HEK293 (cell line): ENCODE measurements at regions not wholly inside any gene's neighbourhood (a gene's known extent, or its start where the extent isn't known, plus 50 kb on each side); places are given as distances from the start of the nearest gene placed in this dataset.

ENCODE experiments used
- CTCF ChIA-PET: fragments of 350-600 bp; formaldehyde crosslinking; extraction: SDS; loops from one replicate; lab custom pipeline; 2021; ENCODE audit warnings: antibody characterized with exemption; lab: Yijun Ruan, JAX
- POLR2A ChIA-PET: fragments of 300-600 bp; formaldehyde crosslinking; extraction: SDS; loops from one replicate; lab custom pipeline; 2020; ENCODE audit warnings: antibody characterized with exemption, inconsistent platforms; lab: Yijun Ruan, JAX
- H3K27ac ChIP-seq: fragments of 200-500 bp; sonication (Bioruptor generic); 2 replicates; pipeline ENCODE4 v1.5.1; 2014; ENCODE audit warnings: low read depth, low read length, control low read depth, inconsistent platforms; ENCODE audit errors: extremely low read depth
- H3K36me3 ChIP-seq, 2 experiments: fragments of 200-500 bp in 1 of 2; sonication (Bioruptor generic) in 1 of 2; 1 replicate in 1 of 2; 2 replicates in 1 of 2; pipeline ENCODE4 v1.5.1; 2014 to 2017; ENCODE audit warnings: inconsistent platforms in 2 of 2, low read length in 2 of 2; ENCODE audit not compliant: control insufficient read depth in 2 of 2, insufficient read depth in 1 of 2
- H3K4me1 ChIP-seq: fragments of 200-500 bp; sonication (Bioruptor generic); 2 replicates; pipeline ENCODE4 v1.5.1; 2014; ENCODE audit warnings: mild to moderate bottlenecking, low read length, inconsistent platforms; ENCODE audit not compliant: control insufficient read depth, insufficient read depth
- H3K4me3 ChIP-seq: 2 replicates; pipeline ENCODE4 v1.5.1; 2011; ENCODE audit warnings: low read depth, mild to moderate bottlenecking, control low read depth, low read length, moderate library complexity
- H3K9me3 ChIP-seq: fragments of 200-500 bp; sonication (Bioruptor generic); 2 replicates; pipeline ENCODE4 v1.5.1; 2014; ENCODE audit warnings: low read depth, low read length, inconsistent platforms; ENCODE audit not compliant: control insufficient read depth, insufficient read depth
- AEBP2 ChIP-seq: fragments of 450-650 bp; formaldehyde crosslinking; IDR thresholded peaks from 2 replicates; pipeline ENCODE4 v1.5.1; 2016; ENCODE audit warnings: missing biosample characterization, missing genetic modification characterization, borderline replicate concordance
- CTCF ChIP-seq: fragments of 450-650 bp; formaldehyde crosslinking; IDR thresholded peaks from 2 replicates; pipeline ENCODE4 v1.5.1; 2016; ENCODE audit warnings: missing biosample characterization, missing genetic modification characterization
- GLIS1 ChIP-seq: fragments of 450-650 bp; formaldehyde crosslinking; IDR thresholded peaks from 2 replicates; pipeline ENCODE4 v1.5.1; 2016; ENCODE audit warnings: missing biosample characterization, missing genetic modification characterization
- INSM2 ChIP-seq: fragments of 450-650 bp; formaldehyde crosslinking; IDR thresholded peaks from 2 replicates; pipeline ENCODE4 v1.5.1; 2016; ENCODE audit warnings: missing biosample characterization, missing genetic modification characterization
- KLF10 ChIP-seq: fragments of 450-650 bp; IDR thresholded peaks from 2 replicates; pipeline ENCODE4 v1.5.1; 2018; ENCODE audit warnings: missing biosample characterization, mild to moderate bottlenecking, missing genetic modification characterization
- TCF7L2 ChIP-seq: IDR thresholded peaks from 2 replicates; pipeline ENCODE4 v1.6.1; 2011; ENCODE audit warnings: low read depth, mild to moderate bottlenecking, inconsistent platforms, low read length, moderate library complexity, borderline replicate concordance
- YY2 ChIP-seq: fragments of 450-650 bp; formaldehyde crosslinking; IDR thresholded peaks from 2 replicates; pipeline ENCODE4 v1.5.1; 2016; ENCODE audit warnings: missing biosample characterization, missing genetic modification characterization
- ZBTB8A ChIP-seq: fragments of 450-650 bp; formaldehyde crosslinking; IDR thresholded peaks from 2 replicates; pipeline ENCODE4 v1.5.1; 2016; ENCODE audit warnings: missing biosample characterization, missing genetic modification characterization
- ZFP69B ChIP-seq: fragments of 450-650 bp; formaldehyde crosslinking; IDR thresholded peaks from 2 replicates; pipeline ENCODE4 v1.5.1; 2016; ENCODE audit warnings: missing biosample characterization, missing genetic modification characterization
- ZNF112 ChIP-seq: fragments of 450-650 bp; formaldehyde crosslinking; IDR thresholded peaks from 2 replicates; pipeline ENCODE4 v1.5.0; 2017; ENCODE audit warnings: missing biosample characterization, missing genetic modification characterization
- ZNF157 ChIP-seq: fragments of 450-650 bp; formaldehyde crosslinking; IDR thresholded peaks from 2 replicates; pipeline ENCODE4 v1.5.1; 2016; ENCODE audit warnings: missing biosample characterization, missing genetic modification characterization
- ZNF223 ChIP-seq: fragments of 450-650 bp; formaldehyde crosslinking; IDR thresholded peaks from 2 replicates; pipeline ENCODE4 v1.5.1; 2016; ENCODE audit warnings: missing biosample characterization, missing genetic modification characterization
- ZNF248 ChIP-seq: fragments of 450-650 bp; formaldehyde crosslinking; IDR thresholded peaks from 2 replicates; pipeline ENCODE4 v1.5.1; 2017; ENCODE audit warnings: missing biosample characterization, missing genetic modification characterization
- ZNF341 ChIP-seq: fragments of 450-650 bp; formaldehyde crosslinking; IDR thresholded peaks from 2 replicates; pipeline ENCODE4; 2016; ENCODE audit warnings: low read depth, missing biosample characterization, missing genetic modification characterization
- ZNF48 ChIP-seq: fragments of 450-650 bp; formaldehyde crosslinking; IDR thresholded peaks from 2 replicates; pipeline ENCODE4 v1.5.1; 2016; ENCODE audit warnings: missing biosample characterization, missing genetic modification characterization
- ZNF623 ChIP-seq: fragments of 450-650 bp; formaldehyde crosslinking; IDR thresholded peaks from 2 replicates; pipeline ENCODE4 v1.5.1; 2016; ENCODE audit warnings: missing biosample characterization, missing genetic modification characterization
- ZSCAN18 ChIP-seq: fragments of 450-650 bp; formaldehyde crosslinking; IDR thresholded peaks from 2 replicates; pipeline ENCODE4 v1.5.1; 2016; ENCODE audit warnings: missing biosample characterization, missing genetic modification characterization
- TF ChIP-seq, protein P1 (sequence below): fragments of 450-650 bp; formaldehyde crosslinking; IDR thresholded peaks from 2 replicates; pipeline ENCODE4 v1.5.1; 2016; ENCODE audit warnings: missing biosample characterization, missing genetic modification characterization, borderline replicate concordance
- TF ChIP-seq, protein P2 (sequence below): fragments of 450-650 bp; formaldehyde crosslinking; IDR thresholded peaks from 2 replicates; pipeline ENCODE4 v1.5.1; 2016; ENCODE audit warnings: missing biosample characterization, missing genetic modification characterization
- TF ChIP-seq, protein P3 (sequence below): fragments of 450-650 bp; formaldehyde crosslinking; IDR thresholded peaks from 2 replicates; pipeline ENCODE4 v1.5.1; 2016; ENCODE audit warnings: missing biosample characterization, missing genetic modification characterization

- TF ChIP-seq, protein P1, sequence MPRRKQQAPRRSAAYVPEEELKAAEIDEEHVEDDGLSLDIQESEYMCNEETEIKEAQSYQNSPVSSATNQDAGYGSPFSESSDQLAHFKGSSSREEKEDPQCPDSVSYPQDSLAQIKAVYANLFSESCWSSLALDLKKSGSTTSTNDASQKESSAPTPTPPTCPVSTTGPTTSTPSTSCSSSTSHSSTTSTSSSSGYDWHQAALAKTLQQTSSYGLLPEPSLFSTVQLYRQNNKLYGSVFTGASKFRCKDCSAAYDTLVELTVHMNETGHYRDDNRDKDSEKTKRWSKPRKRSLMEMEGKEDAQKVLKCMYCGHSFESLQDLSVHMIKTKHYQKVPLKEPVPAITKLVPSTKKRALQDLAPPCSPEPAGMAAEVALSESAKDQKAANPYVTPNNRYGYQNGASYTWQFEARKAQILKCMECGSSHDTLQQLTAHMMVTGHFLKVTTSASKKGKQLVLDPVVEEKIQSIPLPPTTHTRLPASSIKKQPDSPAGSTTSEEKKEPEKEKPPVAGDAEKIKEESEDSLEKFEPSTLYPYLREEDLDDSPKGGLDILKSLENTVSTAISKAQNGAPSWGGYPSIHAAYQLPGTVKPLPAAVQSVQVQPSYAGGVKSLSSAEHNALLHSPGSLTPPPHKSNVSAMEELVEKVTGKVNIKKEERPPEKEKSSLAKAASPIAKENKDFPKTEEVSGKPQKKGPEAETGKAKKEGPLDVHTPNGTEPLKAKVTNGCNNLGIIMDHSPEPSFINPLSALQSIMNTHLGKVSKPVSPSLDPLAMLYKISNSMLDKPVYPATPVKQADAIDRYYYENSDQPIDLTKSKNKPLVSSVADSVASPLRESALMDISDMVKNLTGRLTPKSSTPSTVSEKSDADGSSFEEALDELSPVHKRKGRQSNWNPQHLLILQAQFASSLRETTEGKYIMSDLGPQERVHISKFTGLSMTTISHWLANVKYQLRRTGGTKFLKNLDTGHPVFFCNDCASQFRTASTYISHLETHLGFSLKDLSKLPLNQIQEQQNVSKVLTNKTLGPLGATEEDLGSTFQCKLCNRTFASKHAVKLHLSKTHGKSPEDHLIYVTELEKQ, result no peak
- TF ChIP-seq YY2 (tag by site-specific recombination) (no peak), ZNF223 (tag by site-specific recombination) (no peak)
Observed at GRCh38 chr4:23365086-23365485, 524.8 kb downstream of the PPARGC1A start (continued).

GRCh38 chr4:23364167-23364566, 525.7 kb downstream of the PPARGC1A start:
- TF ChIP-seq ZNF623 (tag by site-specific recombination), result no peak
- TF ChIP-seq ZSCAN18, result no peak
- no peak for TF ChIP-seq ZNF112
- no peak for TF ChIP-seq ZBTB8A (tag by site-specific recombination)
- TF ChIP-seq ZNF48 (tag by site-specific recombination), result no peak
- no peak for TF ChIP-seq ZNF248 (tag by site-specific recombination)
- TF ChIP-seq KLF10 (tag by site-specific recombination), result no peak
- TF ChIP-seq CTCF (tag by site-specific recombination), result no peak
- no peak for TF ChIP-seq ZNF341 (tag by site-specific recombination)
- no peak for TF ChIP-seq GLIS1 (tag by site-specific recombination)
- TF ChIP-seq AEBP2, result no peak
- TF ChIP-seq TCF7L2, result no peak
- TF ChIP-seq, protein P2, sequence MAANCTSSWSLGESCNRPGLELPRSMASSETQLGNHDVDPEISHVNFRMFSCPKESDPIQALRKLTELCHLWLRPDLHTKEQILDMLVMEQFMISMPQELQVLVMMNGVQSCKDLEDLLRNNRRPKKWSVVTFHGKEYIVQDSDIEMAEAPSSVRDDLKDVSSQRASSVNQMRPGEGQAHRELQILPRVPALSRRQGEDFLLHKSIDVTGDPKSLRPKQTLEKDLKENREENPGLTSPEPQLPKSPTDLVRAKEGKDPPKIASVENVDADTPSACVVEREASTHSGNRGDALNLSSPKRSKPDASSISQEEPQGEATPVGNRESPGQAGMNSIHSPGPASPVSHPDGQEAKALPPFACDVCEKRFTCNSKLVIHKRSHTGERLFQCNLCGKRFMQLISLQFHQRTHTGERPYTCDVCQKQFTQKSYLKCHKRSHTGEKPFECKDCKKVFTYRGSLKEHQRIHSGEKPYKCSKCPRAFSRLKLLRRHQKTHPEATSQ, result no peak
- TF ChIP-seq, protein P3, sequence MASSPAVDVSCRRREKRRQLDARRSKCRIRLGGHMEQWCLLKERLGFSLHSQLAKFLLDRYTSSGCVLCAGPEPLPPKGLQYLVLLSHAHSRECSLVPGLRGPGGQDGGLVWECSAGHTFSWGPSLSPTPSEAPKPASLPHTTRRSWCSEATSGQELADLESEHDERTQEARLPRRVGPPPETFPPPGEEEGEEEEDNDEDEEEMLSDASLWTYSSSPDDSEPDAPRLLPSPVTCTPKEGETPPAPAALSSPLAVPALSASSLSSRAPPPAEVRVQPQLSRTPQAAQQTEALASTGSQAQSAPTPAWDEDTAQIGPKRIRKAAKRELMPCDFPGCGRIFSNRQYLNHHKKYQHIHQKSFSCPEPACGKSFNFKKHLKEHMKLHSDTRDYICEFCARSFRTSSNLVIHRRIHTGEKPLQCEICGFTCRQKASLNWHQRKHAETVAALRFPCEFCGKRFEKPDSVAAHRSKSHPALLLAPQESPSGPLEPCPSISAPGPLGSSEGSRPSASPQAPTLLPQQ (tag by site-specific recombination), result no peak
- TF ChIP-seq ZFP69B (tag by site-specific recombination), result no peak
- TF ChIP-seq ZNF157 (tag by site-specific recombination), result no peak
- no peak for TF ChIP-seq INSM2 (tag by site-specific recombination)
- TF ChIP-seq, all 188 proteins: peak for 0
- no peaks in the 10 kb centered on the region for H3K9me3 ChIP-seq
- CTCF ChIA-PET, result no interaction called here
- no peak overlapping the region for H3K4me3 ChIP-seq
- no peak overlapping the region for H3K27ac ChIP-seq
- POLR2A ChIA-PET, result no interaction called here
- no peaks in the 10 kb centered on the region for H3K36me3 ChIP-seq
- no peaks in the 10 kb centered on the region for H3K4me1 ChIP-seq
